ENCODE measurements at regions not wholly inside any gene's neighbourhood (a gene's known extent, or its start where the extent isn't known, plus 50 kb on each side); places are given as distances from the start of the nearest gene placed in this dataset.
A peak's percentile ranks its signal among the peaks of the same experiment; 100 is the strongest.

DNA sequence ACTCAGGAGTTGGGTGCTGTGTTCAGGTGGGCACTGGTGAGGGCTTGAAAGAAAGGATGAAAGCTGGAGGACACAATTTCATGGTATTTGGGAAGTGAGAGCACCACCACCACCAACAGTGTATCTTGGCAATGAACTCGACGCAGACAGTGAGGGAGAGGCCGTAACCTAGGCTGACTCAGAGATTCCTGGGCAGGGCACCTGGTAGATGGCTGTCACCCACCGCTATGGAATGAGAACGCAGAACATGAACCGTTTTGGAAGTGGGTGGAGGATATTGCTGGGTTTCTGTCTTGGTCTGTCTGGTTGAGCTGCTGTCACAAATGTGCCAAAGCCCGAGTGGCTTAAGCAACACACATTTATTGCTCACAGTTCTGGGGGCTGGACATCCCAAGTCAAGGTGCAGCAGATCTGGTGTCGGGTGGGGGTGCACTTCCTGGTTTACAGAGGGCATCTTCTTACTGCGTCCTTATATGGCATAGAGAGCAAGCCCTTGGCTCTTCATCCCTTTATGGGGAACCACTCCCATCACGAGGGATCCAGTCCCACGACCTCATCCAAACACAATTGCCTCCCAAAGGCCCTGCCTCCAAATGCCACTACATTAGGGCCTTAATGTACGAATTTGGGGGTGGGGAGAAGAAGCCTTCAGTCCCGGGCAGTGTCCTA, 246.3 kb downstream of the SIPA1L2 start:
- DNase-seq (ENCODE audit: low read depth in 2 of 2), result no peak

DNA sequence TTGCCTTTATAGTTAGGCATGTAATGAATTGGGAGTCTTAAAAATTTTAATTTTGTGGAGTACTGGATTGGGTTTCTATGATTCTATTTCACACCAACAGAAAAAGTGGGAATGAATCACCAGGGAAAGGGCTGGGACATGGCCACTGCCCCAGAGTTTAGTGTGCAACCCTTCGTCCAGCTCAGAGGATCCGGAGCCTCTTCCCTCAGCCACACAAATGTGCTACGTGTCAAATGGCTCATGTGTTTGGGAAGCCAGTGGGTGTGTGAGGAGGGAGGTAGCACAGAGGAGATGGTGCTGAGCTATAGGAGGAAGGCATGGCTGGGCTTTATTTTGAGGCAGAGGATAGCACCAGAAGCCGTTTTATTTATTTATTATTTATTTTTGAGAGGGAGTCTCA, 247.3 kb downstream of the SIPA1L2 start:
- DNase-seq (ENCODE audit: low read depth in 2 of 2), result no peak

DNA sequence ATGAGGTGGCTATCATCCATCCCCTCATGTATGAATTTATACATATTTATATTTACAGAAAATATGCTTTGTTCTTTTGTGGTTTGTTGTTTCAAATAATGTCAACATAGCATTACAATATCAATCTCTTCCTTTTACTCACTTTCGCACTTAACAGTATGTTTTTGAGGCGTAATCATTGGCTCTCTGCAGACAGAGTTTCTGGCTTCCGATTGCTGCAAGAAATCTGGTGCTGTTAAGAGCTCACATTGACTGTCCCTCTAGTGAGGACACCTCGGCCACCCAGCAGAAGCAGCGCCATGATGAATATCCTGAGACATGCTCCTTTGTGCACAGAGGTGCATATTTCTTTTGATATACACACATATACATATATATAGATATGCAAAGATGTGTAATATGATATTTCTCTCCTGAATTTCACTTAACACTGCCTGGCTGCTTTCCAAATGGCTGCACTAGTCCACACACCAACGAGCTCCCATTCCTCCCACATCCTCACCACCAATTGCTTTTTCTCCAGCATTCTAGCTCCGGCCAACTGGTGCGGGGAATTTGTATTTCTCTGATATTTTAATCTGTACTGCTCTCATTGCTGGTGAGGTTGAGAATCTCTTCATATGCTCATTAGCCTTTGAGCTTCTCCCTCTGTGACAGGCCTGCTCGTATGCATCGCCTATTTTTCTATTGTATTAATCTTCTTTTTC, 248.4 kb downstream of the SIPA1L2 start:
- no peak for DNase-seq (ENCODE audit: low read depth in 2 of 2)

DNA sequence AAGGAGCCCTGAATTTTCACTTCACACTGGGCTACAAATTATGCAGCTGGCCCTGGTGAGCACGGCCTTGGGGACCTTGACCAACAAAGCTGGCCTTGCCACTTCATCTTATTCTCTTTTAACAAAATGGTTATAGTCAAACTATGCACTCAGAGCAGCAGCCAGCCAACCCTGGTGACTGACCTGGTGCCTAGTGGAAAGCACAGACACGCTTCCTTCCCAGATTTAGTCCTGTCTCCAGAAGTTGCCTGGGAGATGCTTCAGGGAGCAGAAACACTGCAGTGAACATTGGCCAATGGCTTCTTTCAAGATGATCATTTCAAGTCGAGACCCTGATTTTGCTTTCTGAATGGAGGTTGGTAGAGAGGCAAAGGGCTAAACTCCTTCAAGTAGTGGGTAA, 249.3 kb downstream of the SIPA1L2 start:
- no peak for DNase-seq (ENCODE audit: low read depth in 2 of 2)

DNA sequence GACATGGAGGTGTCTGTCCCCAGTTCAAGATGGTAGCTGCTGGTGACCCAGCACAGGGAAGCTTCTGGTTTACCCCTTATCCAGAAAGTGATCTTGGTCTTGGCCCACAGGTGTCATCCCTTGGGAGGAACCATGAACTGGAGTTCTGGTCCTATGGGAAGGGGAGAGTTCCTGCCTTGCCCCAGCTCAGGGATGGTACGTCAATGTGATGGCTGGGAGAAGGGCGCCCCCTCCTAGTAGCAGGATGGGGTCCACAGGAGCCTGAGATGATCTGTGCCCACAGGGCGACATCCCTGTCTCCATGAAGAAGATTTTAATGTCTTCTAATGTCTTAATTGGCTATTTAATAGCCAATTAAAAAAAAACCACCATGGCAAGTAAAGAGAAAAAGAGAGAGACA, 249.8 kb downstream of the SIPA1L2 start:
- no peak for DNase-seq (ENCODE audit: low read depth in 2 of 2)

DNA sequence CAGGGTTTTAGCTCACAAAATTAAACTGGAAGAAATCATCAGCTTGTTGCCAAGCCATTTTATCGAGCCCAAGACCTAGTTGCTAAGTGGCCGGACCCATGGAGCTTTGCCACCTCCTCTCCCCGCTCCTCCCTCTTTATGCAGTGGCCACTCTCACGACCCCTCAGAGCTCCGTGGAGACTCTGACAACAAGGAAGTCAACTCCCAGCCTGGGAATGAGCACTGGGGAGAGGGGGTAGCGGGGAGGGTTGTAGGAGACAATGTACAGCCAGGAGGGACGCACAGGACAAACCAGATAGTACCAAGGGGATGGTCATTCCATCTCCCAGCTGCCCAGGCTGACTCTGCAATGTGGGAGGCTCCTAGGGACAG, 250.9 kb downstream of the SIPA1L2 start:
- DNase-seq (ENCODE audit: low read depth in 2 of 2), result no peak

DNA sequence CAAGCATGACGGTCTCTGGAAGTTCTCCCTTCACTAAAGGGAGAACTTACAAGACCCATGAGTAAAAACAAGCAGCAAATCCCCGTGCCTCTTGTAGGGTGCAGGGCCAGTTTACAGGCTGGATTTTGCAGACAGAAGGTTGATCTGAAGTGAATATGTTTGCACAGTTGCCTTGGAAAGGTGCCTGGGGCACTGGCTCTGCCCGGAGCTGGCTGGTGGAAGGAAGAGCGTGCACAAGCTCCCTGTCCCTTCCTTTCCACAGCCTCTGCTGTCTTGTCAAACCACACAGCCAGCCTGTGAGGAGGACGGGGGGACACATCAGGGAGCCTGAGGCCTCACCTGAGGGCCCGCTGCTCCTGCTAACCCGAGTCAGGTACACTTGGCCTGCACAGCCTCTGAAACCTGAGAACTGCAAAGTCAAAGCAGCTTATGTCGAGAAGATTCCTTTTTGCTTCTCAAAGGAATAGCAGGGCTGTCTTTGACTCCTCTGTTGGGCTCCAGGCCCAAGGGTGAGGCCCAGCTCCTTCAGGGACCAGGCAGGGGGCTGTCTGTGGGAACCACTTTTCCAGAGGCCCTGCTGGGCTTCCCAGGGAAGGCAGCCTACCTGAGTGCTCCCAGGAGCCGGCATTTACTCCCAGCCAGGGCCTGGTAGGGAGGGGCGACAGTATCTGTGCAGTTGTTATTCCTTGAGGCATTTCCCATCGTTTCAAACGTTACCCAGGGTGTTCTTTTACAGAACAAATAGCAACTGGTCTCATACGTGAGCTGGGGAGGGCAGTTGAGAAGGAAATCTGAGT, 251.5 kb downstream of the SIPA1L2 start:
- DNase-seq (ENCODE audit: low read depth in 2 of 2), result no peak

DNA sequence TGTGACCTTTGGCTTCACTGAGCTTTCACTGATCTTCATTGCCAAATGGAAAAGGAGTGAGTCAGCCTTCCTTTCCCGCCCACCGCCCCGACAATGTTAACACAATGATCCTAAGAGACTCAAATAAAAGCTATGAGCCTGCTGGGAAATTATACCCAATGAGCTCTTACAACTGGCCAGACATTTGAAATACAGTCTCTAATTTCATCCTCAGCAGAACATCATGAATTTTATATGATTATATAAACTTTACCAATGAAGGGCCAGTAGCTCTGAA, 252.5 kb downstream of the SIPA1L2 start:
- no peak for DNase-seq (ENCODE audit: low read depth in 2 of 2)

DNA sequence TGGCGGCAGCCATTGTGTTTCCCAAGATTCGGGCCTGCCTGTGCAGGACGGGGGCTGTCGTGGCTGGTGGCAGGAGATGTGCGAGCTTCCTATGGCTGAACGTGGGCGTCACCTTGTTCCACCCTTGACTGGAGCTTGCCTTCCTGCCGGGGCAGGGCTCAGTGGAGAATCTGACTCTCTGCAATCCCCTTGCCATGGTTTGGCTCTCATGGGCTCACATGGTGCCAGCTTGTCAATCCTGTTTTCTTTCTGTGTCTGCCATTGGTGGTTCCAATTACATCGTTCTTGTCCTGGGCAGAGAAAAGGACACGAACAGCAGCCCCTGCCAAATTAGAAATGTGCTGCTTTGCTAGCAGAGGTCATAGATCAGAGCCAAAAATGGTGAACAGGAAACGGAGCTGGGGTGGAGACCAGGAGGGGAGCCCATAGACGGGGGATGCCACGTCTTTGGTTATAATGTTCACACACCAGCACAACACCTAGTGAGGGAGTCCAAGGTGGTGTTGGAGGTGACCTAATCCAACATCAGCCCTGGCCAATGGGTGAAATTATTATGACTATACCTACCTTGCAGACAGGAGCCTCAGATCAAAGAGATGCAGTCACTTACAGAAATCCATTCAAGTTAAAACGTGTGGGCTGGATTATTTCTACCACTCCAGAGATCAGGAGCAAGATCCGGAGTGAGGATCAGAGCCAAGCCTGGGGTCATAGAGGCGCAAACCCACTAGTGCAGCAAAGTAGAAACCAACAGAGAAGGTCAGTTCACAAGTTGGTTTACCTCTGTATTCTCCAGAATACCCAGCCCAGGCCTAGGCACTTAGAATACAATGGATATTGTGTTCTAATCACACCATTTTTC, 253.1 kb downstream of the SIPA1L2 start:
- no peak for DNase-seq (ENCODE audit: low read depth in 2 of 2)

DNA sequence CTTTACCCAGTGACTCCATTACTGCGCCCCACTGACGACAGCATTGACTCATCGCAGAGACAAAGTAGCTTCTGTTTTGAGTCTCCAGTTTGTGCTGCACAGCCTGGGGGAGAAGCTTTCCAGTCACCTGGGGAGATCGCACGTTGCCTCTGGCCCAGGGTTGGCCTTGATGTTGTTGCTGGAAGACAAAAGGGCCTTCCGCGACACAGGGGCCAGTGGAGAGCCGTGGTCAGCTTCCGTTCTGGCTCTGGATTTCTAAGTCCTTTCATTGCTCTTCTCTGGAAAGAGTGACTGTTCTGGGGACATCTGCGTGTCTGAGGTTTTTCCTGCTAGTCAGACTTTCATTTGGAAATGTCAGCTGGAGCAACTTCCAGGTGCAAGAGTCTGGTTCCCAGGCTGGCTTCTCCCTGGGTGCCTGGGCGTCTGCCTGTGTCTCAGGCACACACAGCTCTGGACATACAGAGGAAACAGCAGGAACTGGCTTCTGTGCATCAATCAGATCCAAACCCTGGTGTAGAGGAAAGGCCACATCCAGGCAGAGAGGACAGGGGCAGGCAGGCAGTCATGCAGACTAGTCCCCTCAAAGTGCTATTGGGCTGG, 257.0 kb downstream of the SIPA1L2 start:
- no peak for DNase-seq (ENCODE audit: low read depth in 2 of 2)

DNA sequence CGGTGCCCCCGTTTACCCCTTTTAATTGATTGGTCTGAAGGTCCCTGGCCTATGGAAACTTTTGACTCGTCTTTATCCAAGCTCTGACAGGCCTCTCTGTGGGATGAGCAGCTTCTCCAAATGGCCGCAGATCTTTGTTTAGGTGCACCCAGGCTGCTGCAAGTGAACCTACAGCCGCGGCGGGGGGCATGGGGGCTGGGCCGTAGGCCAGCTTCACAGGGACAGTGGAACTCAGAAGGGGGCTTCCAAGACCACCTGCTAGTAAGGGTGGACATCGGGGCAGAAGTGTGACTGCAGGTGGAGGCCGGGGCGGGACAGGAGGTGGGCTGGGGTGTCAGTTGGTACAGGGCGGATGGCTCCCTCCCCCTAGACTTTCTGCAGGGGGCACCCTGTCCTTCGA, 257.5 kb downstream of the SIPA1L2 start:
- no peak for DNase-seq (ENCODE audit: low read depth in 2 of 2)

DNA sequence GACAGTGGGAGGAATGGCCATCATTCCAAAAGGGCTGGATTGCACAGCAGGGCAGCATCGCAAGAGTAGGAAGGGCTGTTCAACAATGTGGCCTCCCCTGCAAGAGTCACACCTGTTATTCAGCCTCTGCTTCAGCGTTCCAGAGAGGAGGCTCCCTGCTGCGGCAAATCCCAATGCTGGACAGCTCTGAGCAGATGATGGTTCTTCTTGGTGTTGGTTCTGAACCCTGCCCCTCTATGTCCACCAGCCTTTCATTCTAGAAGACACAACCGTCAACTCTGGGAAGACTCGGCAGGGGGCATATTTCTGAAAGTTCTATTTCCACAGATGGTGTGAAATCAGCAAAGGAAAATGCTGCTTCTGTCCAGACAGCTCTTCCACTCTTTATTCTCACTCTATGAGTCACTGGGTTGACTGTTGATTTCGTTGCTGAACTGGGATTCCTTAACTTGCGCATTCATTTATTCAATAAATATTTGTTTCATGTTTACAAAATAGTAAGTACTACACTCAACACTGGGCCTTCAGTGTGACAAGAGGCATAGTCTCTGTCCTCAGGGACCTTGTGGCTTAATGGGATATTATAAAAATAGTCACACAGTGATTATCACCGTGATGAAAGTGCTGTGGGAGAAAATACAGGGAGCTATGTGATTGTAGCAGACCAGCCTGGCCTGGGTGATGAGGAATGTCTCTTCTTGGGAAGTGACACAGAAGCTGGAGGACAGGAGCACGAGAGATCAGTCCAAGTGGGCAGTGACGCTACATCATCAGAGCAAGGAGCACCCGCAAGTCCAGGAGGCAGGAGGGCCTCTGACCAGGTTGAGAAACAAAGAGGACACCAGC, 260.3 kb downstream of the SIPA1L2 start:
- no peak for DNase-seq (ENCODE audit: low read depth in 2 of 2)

DNA sequence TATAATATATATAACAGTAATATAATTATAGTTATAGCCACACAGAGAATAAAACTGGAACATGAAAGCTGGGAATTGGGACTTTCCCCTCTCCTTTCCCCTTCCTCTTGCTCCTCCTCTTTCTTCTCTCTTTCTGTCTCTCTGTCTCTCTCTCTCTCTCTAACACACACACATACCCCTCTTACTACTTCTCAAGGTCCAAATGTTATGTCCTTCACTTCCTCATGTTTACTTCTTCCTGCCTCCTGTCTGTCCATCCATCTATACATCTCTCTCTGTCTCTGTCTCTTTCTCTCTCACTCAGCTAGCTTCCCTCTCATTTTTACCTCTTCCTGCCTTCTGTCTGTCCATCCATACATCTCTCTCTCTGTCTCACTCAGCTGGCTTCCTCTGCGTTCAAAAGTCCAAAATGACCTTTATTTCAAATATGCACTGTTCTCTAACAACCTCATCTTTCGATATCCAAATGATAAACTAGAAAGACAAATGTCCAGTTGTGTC, 261.1 kb downstream of the SIPA1L2 start:
- no peak for DNase-seq (ENCODE audit: low read depth in 2 of 2)

DNA sequence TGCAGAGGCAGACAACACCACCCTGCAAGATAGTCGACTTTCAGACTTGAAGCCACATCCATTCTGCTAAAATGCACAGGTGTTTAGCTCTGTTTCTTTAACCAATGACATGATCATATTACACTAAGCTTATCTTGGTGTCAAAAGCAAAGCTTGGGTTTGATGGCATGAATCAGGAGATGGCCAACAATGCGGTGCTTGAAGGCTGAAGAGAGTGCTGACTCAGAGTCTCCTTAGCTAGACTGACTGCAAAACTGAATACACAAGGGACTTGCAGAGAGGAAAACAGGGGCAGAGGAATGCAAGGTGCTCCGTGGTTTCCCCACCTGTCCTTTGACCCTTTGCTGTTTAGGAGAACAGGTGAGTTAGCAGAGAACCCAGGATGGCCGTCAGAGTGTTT, 262.6 kb downstream of the SIPA1L2 start:
- no peak for DNase-seq (ENCODE audit: low read depth in 2 of 2)

DNA sequence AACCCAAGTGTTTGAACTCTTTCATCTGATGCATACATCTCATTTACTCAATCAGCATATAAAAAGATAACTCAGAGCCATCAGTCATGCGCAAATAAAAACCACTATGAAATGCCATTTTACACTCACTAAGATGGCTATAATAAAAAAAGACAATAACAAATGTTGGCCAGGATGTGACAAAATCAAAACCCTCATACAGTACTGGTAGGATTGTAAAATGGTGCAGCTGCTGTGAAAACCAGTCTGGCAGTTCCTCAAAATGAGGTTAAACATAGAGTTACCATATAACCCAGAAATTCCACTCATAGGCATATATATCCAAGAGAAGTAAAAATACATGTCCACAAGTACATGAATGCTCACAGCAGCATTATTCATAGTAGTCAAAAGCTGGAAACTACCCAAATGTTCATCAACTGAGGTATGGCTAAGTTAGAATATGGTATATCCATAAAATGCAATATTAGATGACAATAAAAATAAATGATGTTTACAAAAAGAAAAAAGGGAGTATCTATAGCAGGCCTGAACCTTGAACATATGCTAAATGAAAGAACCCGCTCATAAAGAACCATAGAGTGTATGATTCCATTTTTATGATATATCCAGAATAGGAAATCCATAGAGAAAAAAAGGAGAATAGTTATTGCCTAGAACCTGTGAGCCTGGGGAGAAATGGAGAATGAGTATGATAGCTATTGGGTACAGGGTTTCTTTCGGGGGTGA, 265.1 kb downstream of the SIPA1L2 start:
- DNase-seq (ENCODE audit: low read depth in 2 of 2), result no peak

DNA sequence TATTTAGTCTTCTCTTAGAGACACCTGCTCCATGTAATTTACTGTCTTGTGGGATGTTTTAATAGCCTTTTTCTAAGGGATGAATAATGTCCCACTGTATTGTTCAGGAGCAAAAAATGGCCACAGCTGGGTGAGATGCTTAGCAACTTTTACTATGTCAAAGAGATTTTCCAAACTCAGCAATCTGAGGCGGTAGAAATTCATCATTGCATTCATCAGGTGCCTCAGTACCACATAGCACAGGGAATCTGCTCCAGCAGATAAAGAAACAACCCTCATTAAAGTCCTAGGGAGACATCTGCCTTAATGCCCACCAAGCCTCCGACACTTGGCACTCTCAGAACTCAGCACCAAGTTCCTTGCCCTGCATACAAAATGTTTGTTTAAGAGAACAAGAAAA, 266.9 kb downstream of the SIPA1L2 start:
- no peak for DNase-seq (ENCODE audit: low read depth in 2 of 2)

DNA sequence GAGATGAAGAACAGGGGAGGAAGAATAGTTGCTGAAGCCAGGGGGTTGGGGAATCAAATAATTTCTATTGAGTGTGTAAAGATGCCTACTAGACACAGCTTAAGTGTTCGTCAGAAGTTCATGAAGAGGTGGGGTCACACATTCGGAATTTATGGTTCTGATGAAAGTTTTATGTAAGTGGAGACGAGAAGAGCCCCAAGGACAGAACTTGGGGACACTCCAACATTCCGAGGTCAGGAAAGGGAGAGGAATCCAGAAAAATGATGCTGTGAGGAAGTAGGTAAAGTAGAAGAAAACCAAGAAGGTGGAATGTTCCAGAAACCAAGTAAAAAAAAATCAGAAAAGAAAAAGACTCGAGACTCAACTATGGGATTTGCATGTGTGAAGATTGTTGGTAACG, 272.5 kb downstream of the SIPA1L2 start:
- DNase-seq (ENCODE audit: low read depth in 2 of 2), result peak; percentile 15 to 16

DNA sequence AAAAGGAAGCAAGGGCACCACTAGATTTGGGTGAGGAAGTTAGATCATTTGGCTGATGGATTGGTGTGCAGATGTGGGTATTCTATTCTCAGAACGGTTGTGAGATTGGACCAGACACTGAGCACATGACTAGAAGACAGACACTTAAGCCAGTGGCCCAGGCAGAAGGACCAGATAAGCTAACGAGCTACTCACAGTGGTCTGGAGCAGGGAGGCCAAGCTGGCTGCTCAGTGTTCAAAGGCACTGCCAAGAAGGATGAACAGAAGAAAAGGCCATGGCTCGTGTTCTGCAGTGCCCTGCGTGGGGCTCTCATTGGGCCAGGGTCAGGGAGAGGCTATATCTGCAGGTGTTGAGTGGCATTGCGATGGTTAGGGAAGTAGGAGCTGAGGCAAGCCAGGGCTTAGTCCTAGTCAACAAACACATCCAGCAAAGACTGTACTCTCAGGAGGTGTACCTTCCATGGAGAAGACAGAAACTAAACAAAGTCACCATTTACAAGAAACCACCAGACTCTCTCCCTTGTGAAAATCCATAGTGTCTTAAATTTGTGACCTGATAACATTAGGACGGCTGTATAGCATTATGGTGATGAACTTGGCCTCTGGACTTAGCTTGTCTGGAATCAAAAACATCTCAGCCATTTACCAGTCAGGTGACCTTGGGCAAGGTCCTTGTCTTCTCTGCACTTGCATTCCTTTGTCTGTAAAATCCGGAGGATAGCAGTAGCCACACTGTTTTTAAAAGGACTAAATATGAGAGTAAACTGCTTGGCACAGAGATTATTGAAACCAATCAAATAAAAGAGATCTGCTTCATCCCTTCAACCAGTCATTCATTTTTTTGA, 274.5 kb downstream of the SIPA1L2 start:
- no peak for DNase-seq (ENCODE audit: low read depth in 2 of 2)

DNA sequence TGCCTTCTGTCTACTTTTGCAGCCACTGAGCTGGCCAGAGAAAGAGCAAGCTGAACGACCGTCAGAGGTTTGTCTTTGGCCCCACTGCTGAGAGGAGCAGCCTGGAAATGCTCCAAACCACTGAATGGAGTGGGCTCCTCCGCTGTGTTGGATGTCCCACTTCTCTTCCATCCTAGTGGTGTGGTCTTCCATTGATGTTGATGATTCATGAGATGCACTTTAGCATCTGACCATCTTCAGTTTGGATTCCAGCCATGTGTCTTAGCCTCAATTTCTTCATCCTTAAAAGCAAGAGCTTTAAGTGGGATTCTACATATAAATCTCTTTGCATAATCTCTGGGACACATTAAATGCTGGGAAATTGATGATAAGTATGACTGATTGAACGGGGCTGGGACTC, 276.9 kb downstream of the SIPA1L2 start:
- DNase-seq (ENCODE audit: low read depth in 2 of 2), result no peak
